ENCODE measurements at regions not wholly inside any gene's neighbourhood (a gene's known extent, or its start where the extent isn't known, plus 50 kb on each side); places are given as distances from the start of the nearest gene placed in this dataset.

GRCh38 chr18:51390702-51391101, 193.2 kb upstream of the MEX3C start:
- DNase-seq (ENCODE audit: low spot score) = no peak
- in situ Hi-C loops (cut with HindIII; ENCODE audit: low sequenced_read_pairs) = no loop called here

- DNase-seq (ENCODE audit: low spot score) = no peak
- in situ Hi-C loops (cut with HindIII; ENCODE audit: low sequenced_read_pairs) = no loop called here
Measured at GRCh38 chr18:51391215-51391614, 193.7 kb upstream of the MEX3C start.

GRCh38 chr18:51391731-51392130, 194.2 kb upstream of the MEX3C start:
- DNase-seq (ENCODE audit: low spot score) = no peak
- in situ Hi-C loops (cut with HindIII; ENCODE audit: low sequenced_read_pairs) = no loop called here

- no peak for DNase-seq (ENCODE audit: low spot score)
- in situ Hi-C loops (cut with HindIII; ENCODE audit: low sequenced_read_pairs) = no loop called here
Measured at GRCh38 chr18:51397347-51397962, 200.0 kb upstream of the MEX3C start.

GRCh38 chr18:51398104-51398503, 200.6 kb upstream of the MEX3C start:
- in situ Hi-C loops (cut with HindIII; ENCODE audit: low sequenced_read_pairs) = no loop called here
- DNase-seq (ENCODE audit: low spot score) = no peak

GRCh38 chr18:51399491-51400122, 202.1 kb upstream of the MEX3C start:
- in situ Hi-C loops (cut with HindIII; ENCODE audit: low sequenced_read_pairs) = no loop called here
- DNase-seq (ENCODE audit: low spot score) = no peak

GRCh38 chr18:51400721-51401120, 203.2 kb upstream of the MEX3C start:
- in situ Hi-C loops (cut with HindIII; ENCODE audit: low sequenced_read_pairs) = no loop called here
- DNase-seq (ENCODE audit: low spot score) = no peak

GRCh38 chr18:51401912-51402311, 204.4 kb upstream of the MEX3C start:
- in situ Hi-C loops (cut with HindIII; ENCODE audit: low sequenced_read_pairs) = no loop called here
- no peak for DNase-seq (ENCODE audit: low spot score)

GRCh38 chr18:51404620-51405019, 207.1 kb upstream of the MEX3C start:
- in situ Hi-C loops (cut with HindIII; ENCODE audit: low sequenced_read_pairs) = no loop called here
- no peak for DNase-seq (ENCODE audit: low spot score)

- in situ Hi-C loops (cut with HindIII; ENCODE audit: low sequenced_read_pairs) = no loop called here
- DNase-seq (ENCODE audit: low spot score) = no peak
Measured at GRCh38 chr18:51405683-51406477, 208.4 kb upstream of the MEX3C start.

- in situ Hi-C loops (cut with HindIII; ENCODE audit: low sequenced_read_pairs) = no loop called here
- DNase-seq (ENCODE audit: low spot score) = no peak
Measured at GRCh38 chr18:51417643-51418483, 220.4 kb upstream of the MEX3C start.

GRCh38 chr18:51425475-51425874, 228.0 kb upstream of the MEX3C start:
- in situ Hi-C loops (cut with HindIII; ENCODE audit: low sequenced_read_pairs) = no loop called here
- DNase-seq (ENCODE audit: low spot score) = no peak

- no peak for DNase-seq (ENCODE audit: low spot score)
- in situ Hi-C loops (cut with HindIII; ENCODE audit: low sequenced_read_pairs) = no loop called here
Measured at GRCh38 chr18:51425889-51426288, 228.4 kb upstream of the MEX3C start.

- in situ Hi-C loops (cut with HindIII; ENCODE audit: low sequenced_read_pairs) = no loop called here
- no peak for DNase-seq (ENCODE audit: low spot score)
Measured at GRCh38 chr18:51426996-51427395, 229.5 kb upstream of the MEX3C start.

GRCh38 chr18:51429644-51430043, 232.2 kb upstream of the MEX3C start:
- in situ Hi-C loops (cut with HindIII; ENCODE audit: low sequenced_read_pairs) = no loop called here
- no peak for DNase-seq (ENCODE audit: low spot score)

GRCh38 chr18:51430538-51430937, 233.1 kb upstream of the MEX3C start:
- in situ Hi-C loops (cut with HindIII; ENCODE audit: low sequenced_read_pairs) = no loop called here
- no peak for DNase-seq (ENCODE audit: low spot score)

GRCh38 chr18:51433296-51433695, 235.8 kb upstream of the MEX3C start:
- in situ Hi-C loops (cut with HindIII; ENCODE audit: low sequenced_read_pairs) = no loop called here
- no peak for DNase-seq (ENCODE audit: low spot score)

GRCh38 chr18:51433881-51434280, 236.4 kb upstream of the MEX3C start:
- in situ Hi-C loops (cut with HindIII; ENCODE audit: low sequenced_read_pairs) = no loop called here
- DNase-seq (ENCODE audit: low spot score) = no peak

All from G401 (cell line).